Adipose tissue (tissue), 3 donors: ENCODE measurements at regions not wholly inside any gene's neighbourhood (a gene's known extent, or its start where the extent isn't known, plus 50 kb on each side); places are given as distances from the start of the nearest gene placed in this dataset.
"Not testable (repeated sequence)": the region's sequence is repeated elsewhere in the genome, so short reads cannot be mapped to it uniquely, and the experiment has no call there.

Source experiments
- H3K27ac ChIP-seq: one replicate; pipeline ENCODE4 v1.5.1; 2013; ENCODE audit warnings: low read depth, low read length
- WGBS, 3 donors: extraction: QIAGEN DNeasy Blood & Tissue Kit; methylation state at CpG; one replicate each; pipeline ENCODE4 v1.1.7; 2013; 5-methylcytosine and 5-hydroxymethylcytosine counted together
- donor health status: healthy with polysubstance abuse.
- donor health status: Bipolar disorder and iron deficiency.
- donor health status: healthy.

- H3K27ac ChIP-seq, result not testable (repeated sequence)
- 68 to 88% (median 77%) methylated on average over 3 of the region's 3 CpGs for WGBS, 3 donors
These were observed 676.4 kb upstream of the ZNF337 start for GRCh38 chr20:26373066-26373465.

DNA sequence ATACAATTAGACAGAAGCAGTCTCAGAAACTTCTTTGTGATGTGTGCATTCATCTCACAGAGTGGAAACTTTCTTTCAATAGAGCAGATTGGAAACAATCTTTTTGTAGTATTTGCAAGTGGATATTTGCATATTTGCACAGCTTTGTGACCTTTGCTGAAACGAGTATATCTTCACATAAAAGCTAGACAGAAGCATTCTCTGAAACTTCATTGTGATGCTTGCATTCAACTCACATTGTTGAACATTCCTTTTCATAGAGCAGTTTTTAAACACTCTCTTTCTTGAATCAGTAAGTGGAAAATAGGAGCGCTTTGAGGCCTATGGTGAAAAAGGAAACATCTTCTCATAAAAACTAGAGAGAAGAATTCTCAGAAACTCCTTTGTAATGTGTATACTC lies 657.9 kb upstream of the ZNF337 start:
- no peak overlapping the region for H3K27ac ChIP-seq
- 64 to 70% (median 70%) methylated on average over 2 of the region's 2 CpGs for WGBS, 3 donors

DNA sequence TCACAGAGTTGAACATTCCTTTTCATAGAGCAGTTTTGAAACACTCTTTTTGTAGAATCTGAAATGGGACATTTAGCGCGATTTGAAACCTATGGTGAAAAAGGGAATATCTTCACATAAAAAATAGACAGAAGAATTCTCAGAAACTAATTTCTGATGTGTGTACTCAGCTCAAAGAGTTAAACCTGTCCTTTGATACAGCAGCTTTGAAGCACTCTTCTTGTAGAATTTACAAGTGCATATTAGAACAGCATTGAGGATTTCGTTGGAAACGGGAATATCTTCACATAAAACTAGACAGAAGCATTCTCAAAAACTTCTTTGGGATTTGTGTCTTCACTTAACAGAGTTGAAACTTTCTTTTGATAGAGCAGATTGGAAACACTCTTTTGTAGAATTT lies 650.7 kb upstream of the ZNF337 start:
- no peak overlapping the region for H3K27ac ChIP-seq
- WGBS, 3 donors, result 82 to 91% (median 87%) methylated on average over 4 of the region's 4 CpGs

DNA sequence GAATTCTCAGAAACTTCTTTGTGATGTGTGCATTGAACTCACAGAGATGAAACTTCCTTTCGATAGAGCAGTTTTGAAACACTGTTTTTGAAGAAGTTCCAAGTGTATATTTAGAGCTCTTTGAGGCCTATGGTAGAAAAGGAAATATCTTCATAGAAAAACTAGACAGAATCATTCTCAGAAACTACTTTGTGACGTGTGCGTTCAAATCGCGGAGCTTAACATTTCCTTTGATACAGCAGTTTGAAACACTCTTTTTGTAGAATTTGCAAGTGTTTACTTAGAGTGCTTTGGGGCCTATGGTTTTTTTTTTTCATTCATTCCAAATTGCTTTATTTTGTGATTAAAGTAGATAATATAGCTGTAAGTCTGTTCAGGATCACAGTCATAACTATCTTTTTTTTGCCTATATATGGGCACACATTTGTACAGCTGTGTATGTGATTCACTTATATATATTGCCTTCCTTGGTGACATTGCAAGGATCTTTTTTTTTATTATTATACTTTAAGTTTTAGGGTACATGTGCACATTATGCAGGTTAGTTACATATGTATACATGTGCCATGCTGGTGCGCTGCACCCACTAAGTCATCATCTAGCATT lies 643.9 kb upstream of the ZNF337 start:
- WGBS, 3 donors, result 93 to 95% (median 95%) methylated on average over 6 of the region's 6 CpGs

GRCh38 chr20:26324177-26324576 lies 627.5 kb upstream of the ZNF337 start:
- no peak overlapping the region for H3K27ac ChIP-seq
- 72 to 88% (median 82%) methylated on average over 5 of the region's 5 CpGs for WGBS, 3 donors

More for the DNA sequence above, 643.9 kb upstream of the ZNF337 start:
- H3K27ac ChIP-seq, result not testable (repeated sequence)

GRCh38 chr20:26315054-26315453 lies 618.4 kb upstream of the ZNF337 start:
- WGBS, 3 donors, result 83 to 90% (median 85%) methylated on average over 6 of the region's 6 CpGs
- H3K27ac ChIP-seq, result no peak overlapping the region

- 85 to 87% (median 87%) methylated on average over 3 of the region's 3 CpGs for WGBS, 3 donors
These were observed 613.1 kb upstream of the ZNF337 start for GRCh38 chr20:26309720-26310119.

DNA sequence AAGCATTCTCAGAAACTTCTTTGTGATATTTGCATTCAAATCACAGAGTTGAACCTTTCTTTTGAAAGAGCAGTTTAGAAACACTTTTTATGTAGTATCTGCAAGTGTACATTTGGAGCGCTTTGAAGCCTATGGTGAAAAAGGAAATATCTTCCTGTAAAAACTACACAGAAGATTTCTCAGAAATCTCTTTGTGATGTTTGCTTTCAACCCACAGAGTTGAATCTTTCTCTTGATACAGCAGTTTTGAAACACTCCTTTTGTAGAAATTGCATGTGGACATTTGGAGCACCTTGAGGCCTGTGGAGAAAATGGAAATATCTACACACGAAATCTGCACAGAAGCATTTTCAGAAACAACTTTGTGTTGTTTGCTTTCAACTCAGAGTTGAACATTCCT lies 612.3 kb upstream of the ZNF337 start:
- H3K27ac ChIP-seq, result no peak overlapping the region
- WGBS, 3 donors, result 80 to 84% (median 83%) methylated on average over 2 of the region's 2 CpGs

More at GRCh38 chr20:26309720-26310119, 613.1 kb upstream of the ZNF337 start:
- not testable (repeated sequence) for H3K27ac ChIP-seq

GRCh38 chr20:26295006-26295405 lies 598.4 kb upstream of the ZNF337 start:
- WGBS, 3 donors, result 89 to 93% (median 90%) methylated on average over 5 of the region's 5 CpGs
- H3K27ac ChIP-seq, result no peak overlapping the region

- not testable (repeated sequence) for H3K27ac ChIP-seq
- WGBS, 3 donors, result 86 to 87% (median 87%) methylated on average over 7 of the region's 7 CpGs
These were observed 591.9 kb upstream of the ZNF337 start for GRCh38 chr20:26288379-26289061.

DNA sequence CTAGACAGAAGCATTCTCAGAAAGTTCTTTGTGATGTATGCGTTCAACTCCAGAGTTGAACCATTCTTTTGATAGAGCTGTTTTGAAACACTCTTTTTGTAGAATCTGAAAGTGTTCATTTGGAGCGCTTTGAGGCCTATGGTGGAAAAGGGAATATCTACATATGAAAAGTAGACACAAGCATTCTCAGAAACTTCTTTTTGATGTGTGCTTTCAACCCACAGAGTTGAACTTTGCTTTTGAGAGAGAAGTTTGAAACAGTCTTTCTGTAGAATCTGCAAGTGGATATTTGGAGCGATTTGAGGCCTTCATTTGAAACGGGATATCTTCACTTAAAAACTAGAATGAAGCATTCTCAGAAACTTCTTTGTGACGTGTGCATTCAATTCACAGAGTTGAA lies 582.6 kb upstream of the ZNF337 start:
- 88 to 92% (median 88%) methylated on average over 5 of the region's 5 CpGs for WGBS, 3 donors

GRCh38 chr20:26277339-26277738 lies 580.7 kb upstream of the ZNF337 start:
- no peak overlapping the region for H3K27ac ChIP-seq
- WGBS, 3 donors, result 78 to 86% (median 85%) methylated on average over 21 of the region's 21 CpGs

More for the DNA sequence above, 582.6 kb upstream of the ZNF337 start:
- no peak overlapping the region for H3K27ac ChIP-seq

DNA sequence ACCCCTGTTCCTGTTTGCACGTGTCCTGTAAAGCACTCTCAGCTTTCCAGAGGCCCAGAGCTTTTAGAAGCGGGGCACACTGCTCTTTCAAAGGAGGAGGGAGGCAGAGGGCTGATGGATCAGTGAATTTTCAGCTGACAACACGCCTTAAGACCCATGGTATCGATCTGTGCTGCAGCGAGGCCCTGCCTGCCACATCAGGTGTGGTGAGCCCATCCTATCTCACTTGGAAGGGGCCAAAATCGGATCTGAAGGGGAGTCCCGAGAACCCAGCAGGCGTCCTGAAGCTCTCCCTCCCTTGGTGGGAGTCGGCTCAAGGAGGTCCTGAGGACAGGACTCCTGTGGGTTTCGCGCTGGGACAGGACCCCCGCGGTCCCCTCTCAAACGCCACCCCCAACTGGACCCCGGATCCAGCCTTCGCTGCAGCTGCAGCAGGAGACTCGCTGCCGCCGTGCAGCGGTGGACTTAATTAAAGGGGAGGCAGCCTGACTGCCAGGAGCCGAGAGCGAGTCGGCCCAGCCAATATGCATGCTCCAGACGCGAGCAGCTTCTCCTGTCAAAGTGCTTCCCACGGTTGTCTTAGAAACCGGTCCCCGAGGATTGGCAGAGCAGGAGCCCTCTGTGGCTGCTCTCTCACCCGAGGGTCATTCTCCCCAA lies 580.0 kb upstream of the ZNF337 start:
- WGBS, 3 donors, result 8 to 25% (median 14%) methylated on average over 29 of the region's 29 CpGs
- H3K27ac ChIP-seq, result no peak overlapping the region

DNA sequence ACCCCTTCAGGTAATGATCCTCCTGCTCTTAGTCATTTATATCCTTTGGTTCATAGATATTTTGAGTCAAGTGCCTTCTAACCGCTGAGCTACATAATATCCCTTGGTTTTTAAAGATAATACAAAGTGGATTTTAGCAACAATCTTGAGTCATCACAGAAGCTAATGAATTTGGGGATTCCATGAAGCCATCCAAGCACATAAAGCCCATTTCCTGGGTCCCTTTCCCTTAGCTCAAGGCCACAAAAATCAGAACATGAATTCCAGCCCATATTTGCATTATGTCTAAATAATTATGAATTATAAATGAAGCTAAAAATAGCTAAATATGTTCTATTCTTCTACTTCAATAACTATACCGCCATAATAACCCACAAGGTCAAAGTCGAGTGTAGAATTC lies 572.1 kb upstream of the ZNF337 start:
- 78 to 84% (median 82%) methylated on average over 3 of the region's 3 CpGs for WGBS, 3 donors
- not testable (repeated sequence) for H3K27ac ChIP-seq

DNA sequence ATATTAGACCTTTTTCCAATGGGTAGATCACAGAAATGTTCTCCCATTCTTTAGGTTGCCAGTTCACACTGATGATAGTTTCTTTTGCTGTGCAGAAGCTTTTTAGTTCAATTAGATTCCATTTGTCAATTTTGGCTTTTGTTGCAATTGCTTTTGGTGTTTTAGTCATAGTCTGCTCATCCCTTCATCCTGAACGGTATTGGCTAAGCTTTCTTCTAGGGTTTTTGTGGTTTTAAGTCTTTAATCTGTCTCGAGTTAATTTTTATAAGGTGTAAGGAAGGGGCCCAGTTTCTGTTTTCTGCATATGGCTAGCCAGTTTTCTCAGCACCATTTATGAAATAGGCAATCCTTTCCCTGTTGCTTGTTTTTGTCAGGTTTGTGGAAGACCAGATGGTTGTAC lies 564.3 kb upstream of the ZNF337 start:
- not testable (repeated sequence) for H3K27ac ChIP-seq
- 39 to 71% (median 68%) methylated on average over 2 of the region's 2 CpGs for WGBS, 3 donors

DNA sequence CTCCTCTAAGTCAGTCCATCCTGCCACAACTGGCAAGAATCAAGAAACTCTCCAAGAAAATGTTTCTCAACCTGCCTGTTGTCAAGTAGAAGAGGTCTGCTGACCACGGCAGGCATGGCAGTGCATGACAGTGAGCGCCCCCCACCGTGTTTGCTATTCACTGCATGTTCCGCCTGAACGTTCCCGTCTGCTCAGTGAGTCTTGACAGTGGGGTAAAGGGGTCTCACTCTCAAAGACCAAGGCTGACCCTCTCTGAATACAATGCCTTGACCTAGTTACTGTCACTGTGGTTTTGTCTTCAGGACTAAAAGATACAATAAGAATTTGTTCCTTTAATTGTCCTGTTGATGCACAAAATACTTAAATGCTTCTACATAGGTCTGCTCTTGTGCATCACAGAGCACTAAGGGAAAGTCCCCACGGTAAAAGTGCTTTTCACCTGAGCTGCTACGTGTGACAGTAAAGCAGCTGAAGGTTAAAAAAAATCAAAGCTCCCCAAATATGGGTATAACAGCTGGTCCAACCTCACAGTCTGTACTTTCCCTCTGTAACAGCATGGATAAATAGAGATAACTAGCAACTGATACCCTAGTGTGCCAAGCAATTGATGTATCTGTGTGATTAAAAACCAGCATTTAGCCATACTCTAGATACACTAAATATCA lies 555.8 kb upstream of the ZNF337 start:
- WGBS, 3 donors, result 50 to 65% (median 63%) methylated on average over 8 of the region's 8 CpGs
- not testable (repeated sequence) for H3K27ac ChIP-seq

GRCh38 chr20:26251376-26251775 lies 554.7 kb upstream of the ZNF337 start:
- H3K27ac ChIP-seq, result not testable (repeated sequence)
- 87 to 92% (median 91%) methylated on average over 29 of the region's 29 CpGs for WGBS, 3 donors

- not testable (repeated sequence) for H3K27ac ChIP-seq
- WGBS, 3 donors, result 85 to 93% (median 90%) methylated on average over 26 of the region's 26 CpGs
These were observed 553.8 kb upstream of the ZNF337 start for GRCh38 chr20:26250249-26251114.
